MM.1S (cell line): ENCODE measurements at regions not wholly inside any gene's neighbourhood (a gene's known extent, or its start where the extent isn't known, plus 50 kb on each side); places are given as distances from the start of the nearest gene placed in this dataset.

ENCODE experiments used
- DNase-seq: peaks from one replicate; pipeline ENCODE4 v3.0.0-alpha.2; 2015
- H2AFZ ChIP-seq: fragments of 300-600 bp; sonication (generic); 2 replicates; pipeline ENCODE4 v1.6.0; 2016; ENCODE audit warnings: antibody characterized with exemption, low read length
- H3F3A ChIP-seq: fragments of 300-600 bp; sonication (generic); 2 replicates; pipeline ENCODE4 v1.6.1; 2016; ENCODE audit warnings: mild to moderate bottlenecking, antibody characterized with exemption, low read length, moderate library complexity, mixed read lengths; ENCODE audit not compliant: insufficient read depth
- H3K27ac ChIP-seq: fragments of 300-600 bp; sonication (generic); 2 replicates; pipeline ENCODE4 v1.5.1; 2016; ENCODE audit warnings: mild to moderate bottlenecking, low read length
- H3K27me3 ChIP-seq: fragments of 300-600 bp; sonication (generic); replicated peaks from 2 replicates; pipeline ENCODE4 v1.6.0; 2016; ENCODE audit warnings: low read length; ENCODE audit not compliant: insufficient read depth
- H3K36me3 ChIP-seq: fragments of 300-600 bp; sonication (generic); replicated peaks from 2 replicates; pipeline ENCODE4 v1.6.1; 2016; ENCODE audit warnings: mild to moderate bottlenecking, low read length, mixed read lengths; ENCODE audit not compliant: insufficient read depth
- H3K4me1 ChIP-seq: fragments of 300-600 bp; sonication (generic); 2 replicates; pipeline ENCODE4 v1.6.1; 2016; ENCODE audit warnings: low read length, mixed read lengths
- H3K4me2 ChIP-seq: fragments of 300-600 bp; sonication (generic); 2 replicates; pipeline ENCODE4 v1.6.0; 2016; ENCODE audit warnings: low read depth, low read length
- H3K4me3 ChIP-seq: fragments of 300-600 bp; sonication (generic); 2 replicates; pipeline ENCODE4 v1.5.1; 2016; ENCODE audit warnings: low read length, mixed read lengths
- H3K79me2 ChIP-seq: fragments of 300-600 bp; sonication (generic); 2 replicates; pipeline ENCODE4 v1.6.1; 2016; ENCODE audit warnings: mixed run types, low read length, mixed read lengths
- H3K9ac ChIP-seq: fragments of 300-600 bp; sonication (generic); 2 replicates; pipeline ENCODE4 v1.6.1; 2016; ENCODE audit warnings: low read length, mixed read lengths
- H3K9me2 ChIP-seq: fragments of 300-600 bp; sonication (generic); replicated peaks from 2 replicates; pipeline ENCODE4 v1.6.1; 2016; ENCODE audit warnings: mild to moderate bottlenecking, low read length, mixed read lengths; ENCODE audit not compliant: insufficient read depth
- H3K9me3 ChIP-seq: fragments of 300-600 bp; sonication (generic); replicated peaks from 2 replicates; pipeline ENCODE4 v1.6.1; 2016; ENCODE audit warnings: mild to moderate bottlenecking, low read length, mixed read lengths; ENCODE audit not compliant: insufficient read depth
- H4K20me1 ChIP-seq: fragments of 300-600 bp; sonication (generic); 2 replicates; pipeline ENCODE4 v1.6.1; 2016; ENCODE audit warnings: mild to moderate bottlenecking, low read length, moderate library complexity, mixed read lengths; ENCODE audit not compliant: insufficient read depth
- CTCF ChIP-seq: fragments of 300-600 bp; sonication (generic); IDR thresholded peaks from 2 replicates; pipeline ENCODE4 v1.5.1; 2016; ENCODE audit warnings: antibody characterized with exemption, low read length, mixed read lengths
- EZH2 ChIP-seq: fragments of 300-600 bp; sonication (generic); optimal IDR thresholded peaks from 2 replicates; pipeline ENCODE3; 2017; ENCODE audit warnings: low read depth, mild to moderate bottlenecking, antibody characterized with exemption, low read length, mixed read lengths
- EZH2phosphoT487 ChIP-seq: fragments of 300-600 bp; sonication (generic); IDR thresholded peaks from 2 replicates; pipeline ENCODE4 v1.6.1; 2018; ENCODE audit warnings: antibody characterized with exemption, low read length

- no peaks in the 10 kb centered on the region for H4K20me1 ChIP-seq
- H3K27ac ChIP-seq, result no peak overlapping the region
These were observed 316.2 kb upstream of the RGS6 start for GRCh38 chr14:71616013-71616412.

GRCh38 chr14:71618047-71618446, 314.2 kb upstream of the RGS6 start:
- Histone ChIP-seq H3K79me2 (no peaks in the 10 kb centered on the region), H4K20me1 (no peaks in the 10 kb centered on the region)

More at GRCh38 chr14:71616013-71616412, 316.2 kb upstream of the RGS6 start:
- H3K9ac ChIP-seq, result no peak overlapping the region
- no peaks in the 10 kb centered on the region for H3K27me3 ChIP-seq
- no peaks in the 10 kb centered on the region for H3K9me3 ChIP-seq
- H3K9me2 ChIP-seq, result no peaks in the 10 kb centered on the region
- H2AFZ ChIP-seq, result no peak overlapping the region
- H3F3A ChIP-seq, result no peaks in the 10 kb centered on the region
- no peak overlapping the region for H3K4me2 ChIP-seq
- no peaks in the 10 kb centered on the region for H3K79me2 ChIP-seq
- no peak overlapping the region for H3K4me3 ChIP-seq
- no peak for DNase-seq
- no peaks in the 10 kb centered on the region for H3K4me1 ChIP-seq
- no peaks in the 10 kb centered on the region for H3K36me3 ChIP-seq
- TF ChIP-seq EZH2phosphoT487 (no peak), EZH2 (no peak), CTCF (no peak)

GRCh38 chr14:71618716-71619115, 313.5 kb upstream of the RGS6 start:
- Histone ChIP-seq H3K9me3 (no peaks in the 10 kb centered on the region), H3F3A (no peaks in the 10 kb centered on the region), H3K4me2 (no peak overlapping the region), H3K4me1 (no peaks in the 10 kb centered on the region), H3K27ac (no peak overlapping the region), H3K27me3 (no peaks in the 10 kb centered on the region), H3K36me3 (no peaks in the 10 kb centered on the region), H3K9ac (no peak overlapping the region), H3K79me2 (no peaks in the 10 kb centered on the region), H4K20me1 (no peaks in the 10 kb centered on the region), H3K9me2 (no peaks in the 10 kb centered on the region), H2AFZ (no peak overlapping the region), H3K4me3 (no peak overlapping the region)
- no peak for DNase-seq
- TF ChIP-seq EZH2phosphoT487 (no peak), CTCF (no peak), EZH2 (no peak)

More at GRCh38 chr14:71618047-71618446, 314.2 kb upstream of the RGS6 start:
- Histone ChIP-seq H3K4me1 (no peaks in the 10 kb centered on the region), H3F3A (no peaks in the 10 kb centered on the region), H3K9me3 (no peaks in the 10 kb centered on the region), H3K27me3 (no peaks in the 10 kb centered on the region), H2AFZ (no peak overlapping the region), H3K4me3 (no peak overlapping the region), H3K9ac (no peak overlapping the region), H3K9me2 (no peaks in the 10 kb centered on the region), H3K27ac (no peak overlapping the region), H3K36me3 (no peaks in the 10 kb centered on the region), H3K4me2 (no peak overlapping the region)
- DNase-seq, result no peak
- TF ChIP-seq CTCF (no peak), EZH2 (no peak), EZH2phosphoT487 (no peak)
